Endothelial cell of umbilical vein (primary cell): ENCODE measurements at regions not wholly inside any gene's neighbourhood (a gene's known extent, or its start where the extent isn't known, plus 50 kb on each side); places are given as distances from the start of the nearest gene placed in this dataset.

Experiments
- FOS ChIP-seq: IDR thresholded peaks from 2 replicates; pipeline ENCODE4 v1.6.1; 2011; ENCODE audit warnings: mild to moderate bottlenecking, low read length, moderate library complexity, borderline replicate concordance; ENCODE audit not compliant: insufficient read depth
- JUN ChIP-seq: IDR thresholded peaks from 2 replicates; pipeline ENCODE4 v1.6.1; 2011; ENCODE audit warnings: borderline replicate concordance, low read depth; ENCODE audit not compliant: insufficient read length, insufficient read depth
- POLR2A ChIP-seq: IDR thresholded peaks from 2 replicates; pipeline ENCODE4 v1.6.1; 2012; ENCODE audit warnings: low read depth, mild to moderate bottlenecking, control low read depth, low read length
- POLR2AphosphoS5 ChIP-seq: IDR thresholded peaks from 2 replicates; pipeline ENCODE4 v1.6.1; 2012; ENCODE audit warnings: low read depth, mild to moderate bottlenecking, control low read depth, low read length, moderate library complexity; ENCODE audit not compliant: insufficient read depth
- TF ChIP-seq, protein P1 (sequence below), 2 donors: IDR thresholded peaks; 1 replicate in 1 of 2; 2 replicates in 1 of 2; pipeline ENCODE4 v1.5.1; 2011; ENCODE audit warnings: low read length in 2 of 2, mild to moderate bottlenecking in 2 of 2, moderate library complexity in 2 of 2, control low read depth in 1 of 2, inconsistent platforms in 1 of 2, low read depth in 1 of 2; ENCODE audit not compliant: insufficient read depth in 1 of 2; ENCODE audit errors: extremely low read depth in 1 of 2

DNA sequence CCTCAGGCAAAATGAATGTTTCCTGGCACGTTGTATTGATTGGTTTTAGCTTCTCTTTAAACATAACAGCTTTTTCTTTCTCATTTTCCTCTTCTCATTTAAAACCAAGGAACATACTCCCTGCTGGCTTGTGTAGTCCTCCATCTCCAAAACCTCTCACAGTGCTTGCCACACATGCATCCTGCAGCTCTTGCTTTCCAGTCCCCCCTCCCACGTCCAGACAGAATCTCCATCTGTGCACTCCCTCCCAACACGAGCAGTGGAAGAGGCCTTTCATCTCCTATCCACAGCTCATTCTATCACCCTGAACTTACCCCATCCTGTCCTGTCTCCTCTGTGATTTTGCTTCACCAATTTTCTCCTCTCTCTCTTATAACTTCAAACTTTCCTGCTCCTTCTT, 99.6 kb upstream of the THSD7B start:
- TF ChIP-seq FOS (no peak), POLR2A (no peak), JUN (no peak), POLR2AphosphoS5 (no peak)
- TF ChIP-seq, protein P1, sequence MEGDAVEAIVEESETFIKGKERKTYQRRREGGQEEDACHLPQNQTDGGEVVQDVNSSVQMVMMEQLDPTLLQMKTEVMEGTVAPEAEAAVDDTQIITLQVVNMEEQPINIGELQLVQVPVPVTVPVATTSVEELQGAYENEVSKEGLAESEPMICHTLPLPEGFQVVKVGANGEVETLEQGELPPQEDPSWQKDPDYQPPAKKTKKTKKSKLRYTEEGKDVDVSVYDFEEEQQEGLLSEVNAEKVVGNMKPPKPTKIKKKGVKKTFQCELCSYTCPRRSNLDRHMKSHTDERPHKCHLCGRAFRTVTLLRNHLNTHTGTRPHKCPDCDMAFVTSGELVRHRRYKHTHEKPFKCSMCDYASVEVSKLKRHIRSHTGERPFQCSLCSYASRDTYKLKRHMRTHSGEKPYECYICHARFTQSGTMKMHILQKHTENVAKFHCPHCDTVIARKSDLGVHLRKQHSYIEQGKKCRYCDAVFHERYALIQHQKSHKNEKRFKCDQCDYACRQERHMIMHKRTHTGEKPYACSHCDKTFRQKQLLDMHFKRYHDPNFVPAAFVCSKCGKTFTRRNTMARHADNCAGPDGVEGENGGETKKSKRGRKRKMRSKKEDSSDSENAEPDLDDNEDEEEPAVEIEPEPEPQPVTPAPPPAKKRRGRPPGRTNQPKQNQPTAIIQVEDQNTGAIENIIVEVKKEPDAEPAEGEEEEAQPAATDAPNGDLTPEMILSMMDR (IDR thresholded peaks at IDR 0.05; ENCODE audit: extremely low read depth in 1 of 2, insufficient read depth in 1 of 2, low read depth in 1 of 2, low read length in 2 of 2), result no peak
